Psoas muscle (tissue), 7 donors: ENCODE measurements at regions not wholly inside any gene's neighbourhood (a gene's known extent, or its start where the extent isn't known, plus 50 kb on each side); places are given as distances from the start of the nearest gene placed in this dataset.

Source experiments
- ATAC-seq, 4 donors: fragments of 200-7000 bp; cut with Tn5 transposase; one replicate each; pipeline ENCODE4 v1.9.1; 2020; ENCODE audit warnings: moderate library complexity in 3 of 4, mild to moderate bottlenecking in 2 of 4
- DNase-seq, 2 donors: peaks; one replicate each; pipeline ENCODE4 v3.0.0-alpha.2; 2020
- H3K27ac ChIP-seq: fragments of 200-600 bp; one replicate; pipeline ENCODE4 v1.8.0; 2022
- H3K27me3 ChIP-seq, 3 donors: fragments of 200-600 bp in 1 of 3; one replicate each; pipeline versions ENCODE4 v1.6.1 to v1.8.0; 2013 to 2022; ENCODE audit warnings: low read length in 2 of 3, mild to moderate bottlenecking in 2 of 3, moderate library complexity in 1 of 3; ENCODE audit not compliant: insufficient read depth in 3 of 3
- H3K36me3 ChIP-seq, 2 donors: fragments of 200-600 bp in 1 of 2; one replicate each; pipeline versions ENCODE4 v1.6.1 to v1.8.0; 2013 to 2022; ENCODE audit warnings: low read depth in 1 of 2, mild to moderate bottlenecking in 1 of 2, moderate library complexity in 1 of 2; ENCODE audit not compliant: insufficient read depth in 1 of 2
- H3K4me1 ChIP-seq: fragments of 200-600 bp; one replicate; pipeline ENCODE4 v1.8.0; 2022
- H3K4me3 ChIP-seq: fragments of 200-600 bp; one replicate; pipeline ENCODE4 v1.8.0; 2022; ENCODE audit warnings: mild to moderate bottlenecking
- H3K9me3 ChIP-seq: fragments of 200-600 bp; one replicate; pipeline ENCODE4 v1.8.0; 2022
- CTCF ChIP-seq: fragments of 200-600 bp; IDR thresholded peaks from one replicate; pipeline ENCODE4 v1.8.0; 2022; ENCODE audit warnings: antibody characterized with exemption
- WGBS, 3 donors: extraction: QIAGEN DNeasy Blood & Tissue Kit; methylation state at CpG; one replicate each; pipeline versions ENCODE4 v1.1.6 to v1.1.7; 2013; 5-methylcytosine and 5-hydroxymethylcytosine counted together
- intact Hi-C, 2 donors: fragments of 100-400 bp; cut with DNase I; formaldehyde crosslinking; loops; one replicate each; pipeline versions ENCODE4 v1.11.0 to v1.14.2; 2022
- donor health status: healthy with polysubstance abuse.
- donor health status: DM: no; HTN: no; CAD: no; lungs with moderate emphysema.
- donor health status: Bipolar disorder and iron deficiency.
- donor health status: healthy.
- donor health status: DM: yes; HTN: yes; CAD: no.
- donor health status: DM: no; HTN: no; CAD: no.
- donor health status: DM: yes; HTN: yes; CAD: no.

- Histone ChIP-seq H3K27ac (no peak overlapping the region), H3K27me3 (no peaks in the 10 kb centered on the region), H3K4me1 (no peaks in the 10 kb centered on the region), H3K9me3 (no peaks in the 10 kb centered on the region), H3K36me3 (no peaks in the 10 kb centered on the region), H3K4me3 (no peak overlapping the region)
- intact Hi-C loops, result no loop called here
- no peak for ATAC-seq
- 65 to 71% (median 66%) methylated on average over 3 of the region's 3 CpGs for WGBS, 3 donors
- DNase-seq, result no peak
- no peak for TF ChIP-seq CTCF
Measured at GRCh38 chr12:114293073-114293472, 112.9 kb downstream of the TBX5 start.

- Histone ChIP-seq H3K9me3 (no peaks in the 10 kb centered on the region), H3K4me1 (no peaks in the 10 kb centered on the region), H3K4me3 (no peak overlapping the region), H3K36me3 (no peaks in the 10 kb centered on the region), H3K27ac (no peak overlapping the region), H3K27me3 (no peaks in the 10 kb centered on the region)
- intact Hi-C loops, result no loop called here
- 63 to 68% (median 63%) methylated on average over 2 of the region's 2 CpGs for WGBS, 3 donors
- TF ChIP-seq CTCF, result no peak
- DNase-seq (no peak), ATAC-seq (no peak)
Measured at GRCh38 chr12:114291389-114292060, 114.4 kb downstream of the TBX5 start.

GRCh38 chr12:114287821-114288525, 118.0 kb downstream of the TBX5 start:
- no peaks in the 10 kb centered on the region for H3K9me3 ChIP-seq
- intact Hi-C loops, result no loop called here

GRCh38 chr12:114286145-114286544, 119.8 kb downstream of the TBX5 start:
- intact Hi-C loops, result no loop called here
- Histone ChIP-seq H3K4me1 (no peaks in the 10 kb centered on the region), H3K27ac (no peak overlapping the region), H3K36me3 (no peaks in the 10 kb centered on the region), H3K4me3 (no peak overlapping the region), H3K27me3 (peaks cover 0 to 3% (median 0%) of the 10 kb centered on the region in 3 donors), H3K9me3 (no peaks in the 10 kb centered on the region)
- TF ChIP-seq CTCF, result no peak
- whole genome bisulfite sequencing, 3 donors, result 49 to 64% (median 49%) methylated on average over 2 of the region's 2 CpGs
- DNase-seq, result no peak
- no peak for ATAC-seq

More at GRCh38 chr12:114287821-114288525, 118.0 kb downstream of the TBX5 start:
- DNase-seq, result no peak
- Histone ChIP-seq H3K27ac (no peak overlapping the region), H3K4me1 (no peaks in the 10 kb centered on the region), H3K27me3 (peaks cover 0 to 3% (median 0%) of the 10 kb centered on the region in 3 donors), H3K36me3 (no peaks in the 10 kb centered on the region), H3K4me3 (no peak overlapping the region)
- WGBS, 3 donors, result 40 to 46% (median 43%) methylated on average over 3 of the region's 3 CpGs
- no peak for ATAC-seq
- TF ChIP-seq CTCF, result no peak
